HCT116 (cell line): ENCODE measurements at regions not wholly inside any gene's neighbourhood (a gene's known extent, or its start where the extent isn't known, plus 50 kb on each side); places are given as distances from the start of the nearest gene placed in this dataset.

ENCODE experiments used
- CEBPB ChIP-seq: IDR thresholded peaks from 2 replicates; pipeline ENCODE4 v1.6.1; 2012; ENCODE audit warnings: low read depth
- CTCF ChIP-seq, 3 experiments: fragments of 200-600 bp in 1 of 3; sonication (generic) in 1 of 3; IDR thresholded peaks in 2 of 3; conservative IDR thresholded peaks in 1 of 3; 2 replicates each; pipeline ENCODE4 v1.5.1; 2012 to 2017; ENCODE audit warnings: low read depth in 2 of 3, low read length in 2 of 3, antibody characterized with exemption in 1 of 3, borderline replicate concordance in 1 of 3, control low read depth in 1 of 3, mild to moderate bottlenecking in 1 of 3, mixed read lengths in 1 of 3, mixed run types in 1 of 3, moderate library complexity in 1 of 3; ENCODE audit not compliant: insufficient read depth in 1 of 3
- ELF1 ChIP-seq: IDR thresholded peaks from 2 replicates; pipeline ENCODE4 v1.6.1; 2012; ENCODE audit warnings: low read depth, borderline replicate concordance
- EZH2phosphoT487 ChIP-seq: fragments of 200-600 bp; IDR thresholded peaks from 2 replicates; pipeline ENCODE4 v1.6.1; 2018; ENCODE audit warnings: antibody characterized with exemption, borderline replicate concordance
- JUND ChIP-seq: IDR thresholded peaks from 2 replicates; pipeline ENCODE4 v1.6.1; 2012
- MAX ChIP-seq: IDR thresholded peaks from 2 replicates; pipeline ENCODE4 v1.6.1; 2012
- POLR2A ChIP-seq: IDR thresholded peaks from 2 replicates; pipeline ENCODE4 v1.7.0; 2011; ENCODE audit warnings: borderline replicate concordance; ENCODE audit not compliant: insufficient read depth, insufficient read length; ENCODE audit errors: extremely low read depth
- POLR2AphosphoS5 ChIP-seq: IDR thresholded peaks from 2 replicates; pipeline ENCODE4 v1.6.1; 2011; ENCODE audit warnings: mild to moderate bottlenecking, low read depth, low read length, moderate library complexity
- RAD21 ChIP-seq: IDR thresholded peaks from 2 replicates; pipeline ENCODE4 v1.6.1; 2012; ENCODE audit warnings: low read depth, mild to moderate bottlenecking
- REST ChIP-seq: IDR thresholded peaks from 2 replicates; pipeline ENCODE4 v1.6.1; 2012; ENCODE audit warnings: low read depth
- SP1 ChIP-seq: IDR thresholded peaks from 2 replicates; pipeline ENCODE4 v1.6.1; 2012; ENCODE audit warnings: low read depth
- YY1 ChIP-seq: IDR thresholded peaks from 2 replicates; pipeline ENCODE4 v1.6.1; 2011; ENCODE audit warnings: low read length, low read depth, moderate library complexity, mild to moderate bottlenecking; ENCODE audit not compliant: insufficient replicate concordance; ENCODE audit errors: extremely low read depth

GRCh38 chr12:47348206-47348605 lies 268.4 kb upstream of the AMIGO2 start:
- TF ChIP-seq POLR2AphosphoS5 (no peak), RAD21 (no peak), CTCF (IDR thresholded peaks at IDR 0.05 in 2 of 3, conservative IDR thresholded peaks at IDR 0.05 in 1 of 3; ENCODE audit: borderline replicate concordance in 1 of 3, insufficient read depth in 1 of 3, low read depth in 2 of 3, low read length in 2 of 3) (no peak), REST (no peak), ELF1 (no peak), POLR2A (no peak), YY1 (no peak), JUND (no peak), MAX (no peak), CEBPB (no peak), EZH2phosphoT487 (no peak), SP1 (no peak)
